GM21367 (cell line): ENCODE measurements at regions not wholly inside any gene's neighbourhood (a gene's known extent, or its start where the extent isn't known, plus 50 kb on each side); places are given as distances from the start of the nearest gene placed in this dataset.
"Not testable (repeated sequence)": the region's sequence is repeated elsewhere in the genome, so short reads cannot be mapped to it uniquely, and the experiment has no call there.

Experiments used
- ATAC-seq: cut with Tn5 transposase; IDR thresholded peaks from one replicate; pipeline ENCODE4 v1.9.1; 2021; ENCODE audit not compliant: unreplicated experiment

GRCh38 chr1:214859647-214860046, 222.9 kb upstream of the KCNK2 start:
- ATAC-seq = no peak

DNA sequence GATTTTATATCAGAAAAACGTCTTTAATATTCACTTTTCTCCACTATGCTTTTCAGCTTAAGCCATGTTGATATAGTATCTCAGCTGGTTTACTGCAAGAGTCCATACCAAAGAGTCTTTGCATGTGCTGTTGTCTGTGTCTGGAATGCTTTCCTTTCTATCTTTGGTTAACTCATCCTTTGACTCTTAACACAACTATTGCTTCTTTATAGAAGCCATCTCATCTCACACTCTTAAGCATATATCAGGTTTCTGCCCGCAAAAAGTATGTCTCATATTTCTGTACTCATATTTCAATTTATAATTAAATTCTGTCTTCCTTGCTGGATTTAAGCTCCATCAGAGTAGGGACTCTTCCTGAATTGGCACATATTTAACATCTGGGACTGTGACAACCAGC, 220.9 kb upstream of the KCNK2 start:
- ATAC-seq = no peak

DNA sequence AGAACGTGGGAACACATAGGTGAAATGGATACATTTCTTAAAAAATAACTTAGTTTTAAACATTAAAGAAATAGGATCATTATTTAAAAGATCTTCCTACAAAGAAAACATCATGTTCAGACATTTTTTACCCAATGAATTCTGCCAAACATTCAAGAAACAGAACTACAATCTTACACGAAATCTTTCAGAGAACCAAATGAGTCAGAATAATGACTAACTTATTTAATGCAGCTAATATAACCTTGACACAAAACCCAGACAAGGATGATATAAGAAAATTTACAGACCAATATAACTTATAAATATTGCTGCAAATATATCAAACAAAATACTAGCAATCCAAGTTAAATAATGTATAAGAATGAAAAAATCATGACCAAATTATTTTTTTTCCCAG, 220.1 kb upstream of the KCNK2 start:
- ATAC-seq = no peak

GRCh38 chr1:214864896-214865688, 217.4 kb upstream of the KCNK2 start:
- no peak for ATAC-seq

DNA sequence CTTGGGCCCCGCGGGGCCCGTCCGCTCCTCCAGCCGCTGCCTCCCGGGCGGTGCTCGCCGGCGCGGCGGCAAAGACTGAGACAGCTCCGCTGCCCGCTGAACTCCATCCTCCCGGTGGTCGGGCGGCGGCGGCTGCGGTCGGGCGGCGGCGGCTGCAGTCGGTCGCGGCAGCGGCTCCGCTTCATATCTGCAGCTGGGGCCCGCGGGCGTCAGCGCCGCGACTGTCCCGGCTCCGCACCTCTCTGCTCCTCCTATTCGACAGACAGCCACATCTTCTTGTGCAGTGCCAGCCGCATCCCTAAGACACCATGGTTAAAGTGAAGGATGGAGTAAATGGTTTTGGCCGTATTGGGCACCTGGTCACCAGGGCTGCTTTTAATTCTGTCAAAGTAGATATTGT, 212.1 kb upstream of the KCNK2 start:
- ATAC-seq = not testable (repeated sequence)

- ATAC-seq = no peak
Observed at GRCh38 chr1:214880956-214881355, 201.6 kb upstream of the KCNK2 start.

- ATAC-seq = no peak
Observed at GRCh38 chr1:214882616-214883015, 199.9 kb upstream of the KCNK2 start.

GRCh38 chr1:214895011-214895600, 187.4 kb upstream of the KCNK2 start:
- no peak for ATAC-seq

- ATAC-seq = no peak
Observed at GRCh38 chr1:214896921-214897320, 185.6 kb upstream of the KCNK2 start.

DNA sequence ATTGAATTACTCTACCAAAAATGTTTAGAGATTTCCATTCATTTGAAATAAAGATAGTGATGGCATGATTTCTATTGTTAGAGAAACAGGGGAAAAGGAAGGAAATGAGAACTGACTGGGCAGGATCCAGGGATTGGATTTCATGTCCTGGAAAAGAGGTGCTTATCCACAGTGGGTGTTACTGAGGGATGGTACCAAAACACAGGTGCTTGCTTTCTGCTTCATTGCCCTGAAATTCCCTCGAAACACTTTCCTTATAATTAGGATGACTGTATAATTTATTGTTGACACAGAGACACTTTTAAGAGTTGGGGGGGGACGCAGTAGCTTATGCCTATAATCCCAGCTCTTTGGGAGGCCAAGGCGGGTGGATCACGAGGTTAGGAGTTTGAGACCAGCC, 185.0 kb upstream of the KCNK2 start:
- ATAC-seq = no peak

- no peak for ATAC-seq
Observed at GRCh38 chr1:214898161-214898560, 184.4 kb upstream of the KCNK2 start.

DNA sequence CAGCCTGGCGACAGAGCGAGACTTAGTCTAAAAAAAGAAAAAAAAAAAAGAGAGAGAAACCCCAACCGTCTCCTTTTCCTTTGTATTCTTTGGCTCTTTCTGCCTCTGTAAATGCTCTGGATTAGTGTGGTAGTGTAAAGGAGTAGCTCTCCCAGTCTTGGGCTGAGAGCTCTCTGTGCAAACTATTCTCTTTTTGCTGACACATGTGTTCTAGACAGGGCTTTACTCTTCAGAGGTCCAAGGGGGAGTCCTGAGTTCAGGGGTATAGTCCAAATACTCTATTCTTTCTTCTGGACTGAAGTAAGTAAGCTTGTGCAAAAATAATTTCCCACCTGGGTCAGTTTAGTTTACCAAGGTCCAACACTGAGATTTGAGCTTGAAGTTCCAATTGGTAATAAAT, 183.8 kb upstream of the KCNK2 start:
- ATAC-seq = no peak

DNA sequence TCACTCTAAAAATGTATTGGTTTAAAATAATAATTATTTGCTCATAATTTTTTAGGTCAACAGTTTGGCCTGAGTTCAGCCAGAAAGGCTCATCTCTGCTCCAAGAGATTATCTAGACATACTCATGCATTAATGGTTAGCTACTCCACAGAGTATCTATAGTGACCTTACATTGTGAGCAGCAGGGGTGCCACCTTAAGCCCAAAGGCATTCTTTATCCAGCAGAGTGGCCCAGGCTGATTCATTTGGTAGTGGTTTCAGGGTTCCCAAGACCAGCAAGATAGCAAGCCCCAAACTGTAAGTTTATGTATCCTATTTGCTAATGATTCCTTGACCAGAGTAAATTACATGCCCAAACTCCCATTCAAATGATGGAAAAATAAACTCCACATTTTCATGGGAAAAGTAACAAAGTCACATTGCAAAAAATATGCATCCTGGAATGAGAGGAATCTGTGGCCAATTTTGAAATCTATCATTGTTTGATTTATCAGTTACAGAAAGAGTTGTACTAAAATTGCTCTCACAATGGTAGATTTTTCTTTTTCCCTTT, 182.6 kb upstream of the KCNK2 start:
- no peak for ATAC-seq

GRCh38 chr1:214900590-214900989, 181.9 kb upstream of the KCNK2 start:
- ATAC-seq = no peak

GRCh38 chr1:214901718-214902117, 180.8 kb upstream of the KCNK2 start:
- ATAC-seq = no peak

- no peak for ATAC-seq
Observed at GRCh38 chr1:214902636-214903320, 179.8 kb upstream of the KCNK2 start.

DNA sequence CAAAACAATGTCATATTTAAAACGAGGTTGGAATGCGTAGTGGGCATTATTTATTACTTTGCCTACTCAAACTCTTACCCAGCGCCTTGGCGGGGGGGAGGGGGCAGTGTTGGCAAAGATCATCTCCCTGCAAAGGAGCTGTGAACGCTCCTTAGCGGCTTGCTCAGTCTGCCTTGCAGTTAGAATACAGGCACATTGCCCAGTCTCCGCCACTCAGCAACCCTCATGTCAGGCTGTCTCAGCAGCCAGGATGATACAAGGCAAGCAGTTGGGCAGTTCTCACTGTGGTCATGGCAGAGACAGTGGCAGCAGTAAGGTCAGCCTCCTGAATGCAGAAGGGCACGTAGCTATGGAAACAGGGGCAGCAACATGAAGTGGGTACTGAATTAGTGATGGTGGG, 170.4 kb upstream of the KCNK2 start:
- no peak for ATAC-seq

DNA sequence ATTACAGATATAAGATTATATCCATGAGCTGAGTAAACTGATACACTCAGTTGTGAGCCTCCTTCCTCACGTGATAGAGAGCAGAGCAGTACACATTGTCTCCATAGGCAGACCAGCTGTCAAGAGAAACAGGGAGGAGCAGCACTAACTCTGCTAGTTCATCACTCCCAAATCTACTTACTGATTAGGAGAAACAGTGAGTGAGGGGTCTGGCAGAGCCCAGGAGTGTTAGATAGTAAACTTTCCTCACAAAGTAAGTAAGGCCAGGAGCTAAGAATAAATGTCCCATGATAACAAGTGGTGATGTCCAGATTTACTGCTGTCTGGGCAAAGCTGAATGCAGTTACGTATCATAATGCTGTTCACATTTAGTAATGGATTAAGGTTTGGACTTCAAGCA, 168.6 kb upstream of the KCNK2 start:
- no peak for ATAC-seq

- no peak for ATAC-seq
Observed at GRCh38 chr1:214917081-214917635, 165.4 kb upstream of the KCNK2 start.

DNA sequence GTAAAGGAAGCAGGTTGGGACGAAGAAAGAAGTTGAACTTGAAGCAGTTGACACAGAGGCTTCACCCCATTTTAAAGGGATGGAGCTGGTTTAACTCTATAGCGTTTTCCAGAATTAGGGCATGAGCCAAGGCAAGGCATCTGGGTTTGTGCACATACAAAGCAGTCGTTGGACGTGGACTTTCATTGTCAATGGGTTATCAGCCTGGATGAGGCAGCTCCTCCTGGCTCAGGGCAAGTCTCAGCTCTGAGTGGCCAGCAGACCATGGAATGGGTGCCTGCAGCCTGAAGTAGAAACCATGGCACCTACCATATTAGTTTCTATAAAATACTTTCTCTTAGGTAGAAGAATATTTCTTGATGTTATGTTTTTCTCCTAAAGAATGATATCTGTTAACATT, 163.8 kb upstream of the KCNK2 start:
- ATAC-seq = no peak

- no peak for ATAC-seq
Observed at GRCh38 chr1:214920337-214920736, 162.2 kb upstream of the KCNK2 start.
